Keratinocyte (primary cell): ENCODE measurements at regions not wholly inside any gene's neighbourhood (a gene's known extent, or its start where the extent isn't known, plus 50 kb on each side); places are given as distances from the start of the nearest gene placed in this dataset.

Source experiments
- EZH2 ChIP-seq: IDR thresholded peaks from one replicate; pipeline ENCODE4 v1.6.1; 2012; ENCODE audit warnings: inconsistent platforms, mild to moderate bottlenecking, low read length, moderate library complexity
- TF ChIP-seq, protein P1 (sequence below), 3 experiments: IDR thresholded peaks in 1 of 3; conservative IDR thresholded peaks in 1 of 3; optimal IDR thresholded peaks in 1 of 3; 2 replicates in 2 of 3; 3 replicates in 1 of 3; pipeline versions ENCODE3 to v1.5.1; 2011; ENCODE audit warnings: low read length in 3 of 3, mild to moderate bottlenecking in 3 of 3, moderate library complexity in 2 of 3, control low read depth in 1 of 3, inconsistent platforms in 1 of 3; ENCODE audit not compliant: insufficient read depth in 2 of 3; ENCODE audit errors: extremely low read depth in 1 of 3

DNA sequence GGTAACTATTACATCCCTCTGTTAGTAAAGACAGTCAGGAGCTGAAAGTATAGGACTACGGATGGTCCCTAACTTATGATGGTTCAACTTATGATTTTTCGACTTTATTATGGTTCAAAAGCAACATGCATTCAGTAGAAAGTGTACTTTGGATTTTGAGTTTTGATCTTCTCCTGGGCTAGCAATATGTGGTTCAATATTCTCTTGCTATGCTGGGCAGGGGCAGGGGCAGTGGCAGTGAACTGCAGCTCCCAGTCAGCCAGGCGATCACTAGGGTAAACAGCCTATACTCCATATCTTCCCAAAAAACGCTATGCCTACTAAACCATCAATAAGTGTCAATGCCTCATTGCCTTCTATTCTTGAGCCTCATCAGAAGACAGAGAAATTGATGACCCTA is 292.7 kb downstream of the EMP1 start:
- TF ChIP-seq, protein P1, sequence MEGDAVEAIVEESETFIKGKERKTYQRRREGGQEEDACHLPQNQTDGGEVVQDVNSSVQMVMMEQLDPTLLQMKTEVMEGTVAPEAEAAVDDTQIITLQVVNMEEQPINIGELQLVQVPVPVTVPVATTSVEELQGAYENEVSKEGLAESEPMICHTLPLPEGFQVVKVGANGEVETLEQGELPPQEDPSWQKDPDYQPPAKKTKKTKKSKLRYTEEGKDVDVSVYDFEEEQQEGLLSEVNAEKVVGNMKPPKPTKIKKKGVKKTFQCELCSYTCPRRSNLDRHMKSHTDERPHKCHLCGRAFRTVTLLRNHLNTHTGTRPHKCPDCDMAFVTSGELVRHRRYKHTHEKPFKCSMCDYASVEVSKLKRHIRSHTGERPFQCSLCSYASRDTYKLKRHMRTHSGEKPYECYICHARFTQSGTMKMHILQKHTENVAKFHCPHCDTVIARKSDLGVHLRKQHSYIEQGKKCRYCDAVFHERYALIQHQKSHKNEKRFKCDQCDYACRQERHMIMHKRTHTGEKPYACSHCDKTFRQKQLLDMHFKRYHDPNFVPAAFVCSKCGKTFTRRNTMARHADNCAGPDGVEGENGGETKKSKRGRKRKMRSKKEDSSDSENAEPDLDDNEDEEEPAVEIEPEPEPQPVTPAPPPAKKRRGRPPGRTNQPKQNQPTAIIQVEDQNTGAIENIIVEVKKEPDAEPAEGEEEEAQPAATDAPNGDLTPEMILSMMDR (optimal IDR thresholded peaks at IDR 0.05 in 1 of 3, IDR thresholded peaks at IDR 0.05 in 1 of 3, conservative IDR thresholded peaks at IDR 0.05 in 1 of 3; ENCODE audit: extremely low read depth in 1 of 3, insufficient read depth in 2 of 3, low read length in 3 of 3): no peak
- TF ChIP-seq EZH2: no peak
